ENCODE measurements at regions not wholly inside any gene's neighbourhood (a gene's known extent, or its start where the extent isn't known, plus 50 kb on each side); places are given as distances from the start of the nearest gene placed in this dataset.

GRCh38 chr7:10418985-10419384, 554.7 kb upstream of the PHF14 start:
- TF ChIP-seq, protein P1, sequence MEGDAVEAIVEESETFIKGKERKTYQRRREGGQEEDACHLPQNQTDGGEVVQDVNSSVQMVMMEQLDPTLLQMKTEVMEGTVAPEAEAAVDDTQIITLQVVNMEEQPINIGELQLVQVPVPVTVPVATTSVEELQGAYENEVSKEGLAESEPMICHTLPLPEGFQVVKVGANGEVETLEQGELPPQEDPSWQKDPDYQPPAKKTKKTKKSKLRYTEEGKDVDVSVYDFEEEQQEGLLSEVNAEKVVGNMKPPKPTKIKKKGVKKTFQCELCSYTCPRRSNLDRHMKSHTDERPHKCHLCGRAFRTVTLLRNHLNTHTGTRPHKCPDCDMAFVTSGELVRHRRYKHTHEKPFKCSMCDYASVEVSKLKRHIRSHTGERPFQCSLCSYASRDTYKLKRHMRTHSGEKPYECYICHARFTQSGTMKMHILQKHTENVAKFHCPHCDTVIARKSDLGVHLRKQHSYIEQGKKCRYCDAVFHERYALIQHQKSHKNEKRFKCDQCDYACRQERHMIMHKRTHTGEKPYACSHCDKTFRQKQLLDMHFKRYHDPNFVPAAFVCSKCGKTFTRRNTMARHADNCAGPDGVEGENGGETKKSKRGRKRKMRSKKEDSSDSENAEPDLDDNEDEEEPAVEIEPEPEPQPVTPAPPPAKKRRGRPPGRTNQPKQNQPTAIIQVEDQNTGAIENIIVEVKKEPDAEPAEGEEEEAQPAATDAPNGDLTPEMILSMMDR (IDR thresholded peaks at IDR 0.05; ENCODE audit: poor library complexity) = no peak
- TF ChIP-seq EZH2phosphoT487 (IDR thresholded peaks at IDR 0.05; ENCODE audit: low read depth, severe bottlenecking, unreplicated experiment) = no peak

All from hepatocyte (in vitro differentiated cells).